ENCODE measurements at regions not wholly inside any gene's neighbourhood (a gene's known extent, or its start where the extent isn't known, plus 50 kb on each side); places are given as distances from the start of the nearest gene placed in this dataset.
A peak's percentile ranks its signal among the peaks of the same experiment; 100 is the strongest.

DNA sequence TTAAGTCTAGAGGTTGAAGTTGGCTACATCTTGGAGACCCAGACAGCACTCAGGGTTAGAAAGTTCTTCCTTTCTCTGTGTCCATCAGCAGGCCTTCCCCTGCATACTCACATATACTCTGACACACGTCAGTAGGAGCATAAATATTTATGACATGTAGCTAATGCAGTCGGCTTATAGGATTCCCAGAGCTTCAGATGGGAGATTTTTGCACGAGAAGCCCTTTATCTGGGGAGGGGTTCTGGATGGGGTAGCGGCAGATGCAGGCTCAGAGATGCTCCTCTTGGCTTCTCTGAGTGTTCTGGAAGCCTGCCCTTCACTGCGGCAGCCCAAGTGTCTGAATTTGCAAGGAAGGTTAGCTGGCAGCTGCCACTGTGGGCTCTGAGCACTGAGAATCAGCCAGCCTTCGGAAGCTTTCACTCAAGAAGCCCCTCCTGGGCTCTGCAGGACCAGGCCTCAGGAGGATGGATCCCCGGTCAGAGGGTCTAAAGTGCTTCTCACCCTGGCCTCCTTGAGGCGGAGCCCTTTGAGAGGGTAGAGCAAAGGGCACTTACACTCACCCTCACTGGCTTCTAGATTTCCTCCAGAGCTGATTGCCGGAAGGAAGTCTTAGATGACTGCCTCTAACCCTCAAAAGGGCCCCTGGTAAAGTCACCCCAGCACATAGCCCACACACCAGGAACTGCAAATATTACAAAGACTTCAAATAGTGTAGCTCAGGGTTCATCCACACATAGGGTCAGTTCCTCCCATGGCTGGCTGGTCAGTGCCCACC is 68.1 kb upstream of the NFASC start:
- no peak overlapping the region for H3K4me3 ChIP-seq (ENCODE audit: low read depth, low read length)
- peak; percentile 4 for DNase-seq (ENCODE audit: low read depth)
- no peak for TF ChIP-seq CTCF (IDR thresholded peaks at IDR 0.05; ENCODE audit: insufficient read depth, low read depth, low read length, missing control alignments)

GRCh38 chr1:204803607-204804006 is 67.1 kb upstream of the NFASC start:
- DNase-seq (ENCODE audit: low read depth), result no peak
- no peak overlapping the region for H3K4me3 ChIP-seq (ENCODE audit: low read depth, low read length)
- TF ChIP-seq CTCF (IDR thresholded peaks at IDR 0.05; ENCODE audit: insufficient read depth, low read depth, low read length, missing control alignments), result no peak

GRCh38 chr1:204806943-204807687 is 63.5 kb upstream of the NFASC start:
- peak; percentile 94 for TF ChIP-seq CTCF (IDR thresholded peaks at IDR 0.05; ENCODE audit: insufficient read depth, low read depth, low read length, missing control alignments)
- peak; percentile 88 for DNase-seq (ENCODE audit: low read depth)
- H3K4me3 ChIP-seq (ENCODE audit: low read depth, low read length), result peak overlapping the region; percentile 61

DNA sequence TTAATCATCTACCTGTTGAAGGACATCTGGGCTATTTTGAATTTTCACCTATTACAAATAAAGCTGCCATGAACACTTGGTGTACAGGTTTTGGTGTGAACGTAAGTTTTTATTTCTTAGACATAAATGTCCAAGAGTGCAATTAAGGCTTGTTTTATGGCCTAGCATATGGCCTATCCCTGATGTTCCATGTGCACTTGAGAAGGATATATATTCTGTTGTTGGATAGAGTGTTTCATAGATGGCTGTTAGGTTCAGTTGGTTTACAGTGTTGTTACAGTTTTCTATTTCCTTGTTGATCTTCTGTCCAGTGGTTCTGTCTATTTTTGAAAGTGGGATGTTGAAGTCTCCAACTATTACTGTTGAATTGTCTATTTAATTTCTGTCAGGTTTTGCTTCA is 61.2 kb upstream of the NFASC start:
- TF ChIP-seq CTCF (IDR thresholded peaks at IDR 0.05; ENCODE audit: insufficient read depth, low read depth, low read length, missing control alignments), result no peak

DNA sequence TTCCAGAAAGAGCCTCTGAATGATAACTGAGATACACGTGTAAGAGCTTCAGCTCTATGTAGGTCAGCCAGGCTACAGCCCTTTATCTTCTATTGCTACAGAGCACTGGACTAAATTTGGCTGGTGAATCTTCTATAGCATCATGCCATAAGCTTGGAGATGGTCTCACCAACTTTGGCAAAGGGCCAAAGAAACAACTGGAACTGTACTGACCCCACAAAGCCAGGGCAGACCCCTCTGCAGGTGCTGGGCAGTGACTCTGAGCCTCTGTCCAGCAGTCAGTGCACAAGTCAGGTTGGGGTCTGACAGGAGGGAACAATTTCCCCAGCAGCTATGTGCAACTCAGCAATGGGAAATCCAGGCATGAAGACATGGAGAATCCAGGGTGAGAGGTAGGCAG is 57.8 kb upstream of the NFASC start:
- H3K4me3 ChIP-seq (ENCODE audit: low read depth, low read length), result no peak overlapping the region
- TF ChIP-seq CTCF (IDR thresholded peaks at IDR 0.05; ENCODE audit: insufficient read depth, low read depth, low read length, missing control alignments), result no peak

More for the DNA sequence above, 61.2 kb upstream of the NFASC start:
- no peak for DNase-seq (ENCODE audit: low read depth)
- H3K4me3 ChIP-seq (ENCODE audit: low read depth, low read length), result no peak overlapping the region

DNA sequence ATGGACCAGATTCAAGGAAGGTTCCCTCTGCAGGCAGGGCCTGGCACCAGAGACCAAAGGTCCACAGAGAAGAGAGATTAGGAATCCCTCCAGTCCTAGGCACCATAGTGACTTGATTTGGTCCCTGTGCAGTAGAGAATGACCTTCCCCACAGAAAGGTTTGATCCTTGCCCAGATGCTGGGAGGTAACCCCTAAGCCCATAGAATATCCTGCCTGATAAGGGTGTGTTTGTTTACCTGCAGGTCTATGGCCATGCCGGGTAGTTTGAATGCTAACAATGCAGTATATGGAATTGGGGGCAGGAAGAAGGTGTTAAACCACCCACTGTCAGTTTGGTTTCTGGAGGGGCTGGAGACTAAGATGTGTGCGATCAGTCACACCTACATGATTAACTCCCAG is 57.1 kb upstream of the NFASC start:
- no peak overlapping the region for H3K4me3 ChIP-seq (ENCODE audit: low read depth, low read length)
- TF ChIP-seq CTCF (IDR thresholded peaks at IDR 0.05; ENCODE audit: insufficient read depth, low read depth, low read length, missing control alignments), result no peak
- DNase-seq (ENCODE audit: low read depth), result no peak

More for the DNA sequence above, 57.8 kb upstream of the NFASC start:
- no peak for DNase-seq (ENCODE audit: low read depth)

All from GM12865 (cell line).